ENCODE measurements at regions not wholly inside any gene's neighbourhood (a gene's known extent, or its start where the extent isn't known, plus 50 kb on each side); places are given as distances from the start of the nearest gene placed in this dataset.

- intact Hi-C loops (cut with DNase I): no loop called here
- DNase-seq: no peak
These were observed 57.5 kb upstream of the MEOX2 start for GRCh38 chr7:15743926-15744480.

GRCh38 chr7:15737601-15738000 lies 51.1 kb upstream of the MEOX2 start:
- no peak for DNase-seq
- intact Hi-C loops (cut with DNase I): no loop called here
